Adrenal gland (tissue), 5 donors: ENCODE measurements at regions not wholly inside any gene's neighbourhood (a gene's known extent, or its start where the extent isn't known, plus 50 kb on each side); places are given as distances from the start of the nearest gene placed in this dataset.

Experiments used
- POLR2A ChIP-seq, 2 donors: fragments of 450-650 bp; IDR thresholded peaks; one replicate each; pipeline ENCODE4 v1.6.1; 2017; ENCODE audit warnings: antibody characterized with exemption in 2 of 2, mild to moderate bottlenecking in 2 of 2, moderate library complexity in 1 of 2
- TF ChIP-seq, protein P1 (sequence below), 6 experiments: fragments of 450-650 bp in 4 of 6; fragments of 200-600 bp in 2 of 6; sonication (generic) in 1 of 6; IDR thresholded peaks; 1 replicate in 5 of 6; 2 replicates in 1 of 6; pipeline versions ENCODE4 v1.5.1 to v1.8.0; 2016 to 2021; ENCODE audit warnings: antibody characterized with exemption in 6 of 6, mild to moderate bottlenecking in 2 of 6, moderate library complexity in 1 of 6
- donor health status: DM: no; HTN: no; CAD: no.

DNA sequence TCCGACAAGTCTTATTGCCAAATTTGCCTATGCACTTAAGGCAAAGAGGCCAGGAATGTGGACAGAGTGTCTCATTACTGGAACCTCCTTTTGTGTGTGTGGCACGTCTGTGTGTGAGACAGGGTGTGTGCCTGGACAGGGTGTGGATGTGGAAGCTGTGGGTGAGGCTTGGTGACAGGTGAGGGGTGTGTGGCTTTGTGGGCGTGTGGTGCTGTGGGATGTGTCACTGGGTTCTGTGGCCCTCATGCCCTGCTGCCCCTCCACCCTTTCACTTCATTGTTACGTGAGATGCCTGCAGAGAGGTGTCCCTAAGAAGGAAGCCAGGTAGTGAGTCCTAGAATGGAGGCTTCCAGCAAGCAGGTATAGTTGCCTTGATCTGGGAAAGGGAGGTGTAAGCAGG is 244.0 kb upstream of the CHRNA7 start:
- no peak for TF ChIP-seq POLR2A (IDR thresholded peaks at IDR 0.05)
- TF ChIP-seq, protein P1, sequence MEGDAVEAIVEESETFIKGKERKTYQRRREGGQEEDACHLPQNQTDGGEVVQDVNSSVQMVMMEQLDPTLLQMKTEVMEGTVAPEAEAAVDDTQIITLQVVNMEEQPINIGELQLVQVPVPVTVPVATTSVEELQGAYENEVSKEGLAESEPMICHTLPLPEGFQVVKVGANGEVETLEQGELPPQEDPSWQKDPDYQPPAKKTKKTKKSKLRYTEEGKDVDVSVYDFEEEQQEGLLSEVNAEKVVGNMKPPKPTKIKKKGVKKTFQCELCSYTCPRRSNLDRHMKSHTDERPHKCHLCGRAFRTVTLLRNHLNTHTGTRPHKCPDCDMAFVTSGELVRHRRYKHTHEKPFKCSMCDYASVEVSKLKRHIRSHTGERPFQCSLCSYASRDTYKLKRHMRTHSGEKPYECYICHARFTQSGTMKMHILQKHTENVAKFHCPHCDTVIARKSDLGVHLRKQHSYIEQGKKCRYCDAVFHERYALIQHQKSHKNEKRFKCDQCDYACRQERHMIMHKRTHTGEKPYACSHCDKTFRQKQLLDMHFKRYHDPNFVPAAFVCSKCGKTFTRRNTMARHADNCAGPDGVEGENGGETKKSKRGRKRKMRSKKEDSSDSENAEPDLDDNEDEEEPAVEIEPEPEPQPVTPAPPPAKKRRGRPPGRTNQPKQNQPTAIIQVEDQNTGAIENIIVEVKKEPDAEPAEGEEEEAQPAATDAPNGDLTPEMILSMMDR (IDR thresholded peaks at IDR 0.05) = no peak
